Trophoblast cell (in vitro differentiated cells and primary cell): ENCODE measurements at regions not wholly inside any gene's neighbourhood (a gene's known extent, or its start where the extent isn't known, plus 50 kb on each side); places are given as distances from the start of the nearest gene placed in this dataset.

Experiments used
- DNase-seq, 2 donors: peaks; one replicate each; pipeline ENCODE4 v3.0.0-alpha.2; 2016
- H2AFZ ChIP-seq: 2 replicates; pipeline ENCODE4 v1.6.1; 2013; ENCODE audit warnings: low read length, moderate library complexity, mild to moderate bottlenecking; ENCODE audit not compliant: insufficient read depth, poor library complexity
- H2AK5ac ChIP-seq: 2 replicates; pipeline ENCODE4 v1.6.1; 2013; ENCODE audit warnings: mild to moderate bottlenecking, low read length
- H2BK120ac ChIP-seq: 2 replicates; pipeline ENCODE4 v1.6.1; 2013; ENCODE audit warnings: low read length, mild to moderate bottlenecking, moderate library complexity; ENCODE audit not compliant: insufficient read depth, poor library complexity
- H2BK12ac ChIP-seq: 2 replicates; pipeline ENCODE4 v1.6.1; 2013; ENCODE audit warnings: mild to moderate bottlenecking, low read length, moderate library complexity
- H2BK5ac ChIP-seq: 2 replicates; pipeline ENCODE4 v1.6.1; 2013; ENCODE audit warnings: low read length, low read depth, moderate library complexity, mild to moderate bottlenecking; ENCODE audit not compliant: poor library complexity
- H3K14ac ChIP-seq: 2 replicates; pipeline ENCODE4 v1.6.1; 2013; ENCODE audit warnings: mild to moderate bottlenecking, low read length
- H3K18ac ChIP-seq: 2 replicates; pipeline ENCODE4 v1.6.1; 2013; ENCODE audit warnings: mild to moderate bottlenecking, low read length
- H3K23ac ChIP-seq: 2 replicates; pipeline ENCODE4 v1.6.1; 2013; ENCODE audit warnings: low read length
- H3K27ac ChIP-seq: 2 replicates; pipeline ENCODE4 v1.5.1; 2013; ENCODE audit warnings: low read depth, mild to moderate bottlenecking, inconsistent platforms, low read length, moderate library complexity
- H3K27me3 ChIP-seq: 2 replicates; pipeline ENCODE4 v1.6.1; 2013; ENCODE audit warnings: inconsistent platforms, mild to moderate bottlenecking, low read length, moderate library complexity; ENCODE audit not compliant: insufficient read depth
- H3K36me3 ChIP-seq, 2 experiments: 1 replicate in 1 of 2; 2 replicates in 1 of 2; pipeline ENCODE4 v1.6.1; 2013; ENCODE audit warnings: low read length in 2 of 2, mild to moderate bottlenecking in 2 of 2, moderate library complexity in 1 of 2; ENCODE audit not compliant: insufficient read depth in 2 of 2, control insufficient read depth in 1 of 2
- H3K4ac ChIP-seq: 2 replicates; pipeline ENCODE4 v1.6.1; 2013; ENCODE audit warnings: low read depth, mild to moderate bottlenecking, low read length, moderate library complexity
- H3K4me1 ChIP-seq, 2 experiments: 1 replicate in 1 of 2; 2 replicates in 1 of 2; pipeline ENCODE4 v1.6.1; 2013; ENCODE audit warnings: low read length in 2 of 2, mild to moderate bottlenecking in 2 of 2, moderate library complexity in 1 of 2; ENCODE audit not compliant: insufficient read depth in 2 of 2, control insufficient read depth in 1 of 2
- H3K4me2 ChIP-seq: 2 replicates; pipeline ENCODE4 v1.6.1; 2013; ENCODE audit warnings: inconsistent platforms, mild to moderate bottlenecking, low read length, moderate library complexity
- H3K4me3 ChIP-seq: 2 replicates; pipeline ENCODE4 v1.5.1; 2013; ENCODE audit warnings: mild to moderate bottlenecking, low read depth, low read length, inconsistent platforms
- H3K79me1 ChIP-seq: one replicate; pipeline ENCODE4 v1.6.1; 2013; ENCODE audit warnings: low read length
- H3K79me2 ChIP-seq: 2 replicates; pipeline ENCODE4 v1.6.1; 2013; ENCODE audit warnings: low read length, mild to moderate bottlenecking; ENCODE audit not compliant: control insufficient read depth, insufficient read depth, poor library complexity
- H3K9ac ChIP-seq: 2 replicates; pipeline ENCODE4 v1.6.1; 2013; ENCODE audit warnings: mild to moderate bottlenecking, low read length
- H3K9me3 ChIP-seq: 2 replicates; pipeline ENCODE4 v1.6.1; 2013; ENCODE audit warnings: low read depth, mild to moderate bottlenecking, control low read depth, inconsistent platforms, low read length; ENCODE audit not compliant: insufficient read depth
- H4K12ac ChIP-seq: 2 replicates; pipeline ENCODE4 v1.6.1; 2013; ENCODE audit warnings: low read depth, mild to moderate bottlenecking, low read length, moderate library complexity
- H4K8ac ChIP-seq: 2 replicates; pipeline ENCODE4 v1.6.1; 2013; ENCODE audit warnings: low read depth, mild to moderate bottlenecking, low read length, moderate library complexity
- H4K91ac ChIP-seq: one replicate; pipeline ENCODE4 v1.6.1; 2013; ENCODE audit warnings: low read depth, mild to moderate bottlenecking, low read length, moderate library complexity
- whole genome bisulfite sequencing: extraction: QIAGEN DNeasy Blood & Tissue Kit; methylation state at CpG from one replicate; pipeline ENCODE4 v1.1.7; 2013; ENCODE audit warnings: missing lambda C conversion rate; ENCODE audit not compliant: insufficient read length, insufficient coverage; ENCODE audit errors: extremely low coverage; 5-methylcytosine and 5-hydroxymethylcytosine counted together

- H3K4me3 ChIP-seq = no peak overlapping the region
- H3K9ac ChIP-seq = no peak overlapping the region
- no peaks in the 10 kb centered on the region for H3K79me2 ChIP-seq
- H2BK5ac ChIP-seq = no peak overlapping the region
- H3K4ac ChIP-seq = no peak overlapping the region
- no peaks in the 10 kb centered on the region for H3K9me3 ChIP-seq
- no CpG with 5 or more reads among the region's 1 CpG for WGBS
- no peak overlapping the region for H3K23ac ChIP-seq
- no peak overlapping the region for H3K18ac ChIP-seq
- no peak overlapping the region for H2BK12ac ChIP-seq
- H3K36me3 ChIP-seq = no peaks in the 10 kb centered on the region
- no peaks in the 10 kb centered on the region for H3K27me3 ChIP-seq
- no peak overlapping the region for H3K27ac ChIP-seq
- H2AFZ ChIP-seq = no peak overlapping the region
- no peak overlapping the region for H2BK120ac ChIP-seq
- H2AK5ac ChIP-seq = no peak overlapping the region
- no peak overlapping the region for H4K91ac ChIP-seq
- H4K8ac ChIP-seq = no peak overlapping the region
- H3K79me1 ChIP-seq = no peaks in the 10 kb centered on the region
- no peak overlapping the region for H3K4me2 ChIP-seq
- DNase-seq = no peak
- H3K4me1 ChIP-seq = no peaks in the 10 kb centered on the region
- H4K12ac ChIP-seq = no peak overlapping the region
- no peak overlapping the region for H3K14ac ChIP-seq
These were observed 489.2 kb upstream of the LRRN3 start for GRCh38 chr7:110601710-110602109.

- DNase-seq = no peak
- Histone ChIP-seq H2BK5ac (no peak overlapping the region), H4K12ac (no peak overlapping the region), H2BK120ac (no peak overlapping the region), H4K8ac (no peak overlapping the region), H3K9ac (no peak overlapping the region), H3K4me2 (no peak overlapping the region), H3K79me2 (no peaks in the 10 kb centered on the region), H3K27ac (no peak overlapping the region), H3K4me1 (no peaks in the 10 kb centered on the region), H3K79me1 (no peaks in the 10 kb centered on the region), H3K36me3 (no peaks in the 10 kb centered on the region), H2BK12ac (no peak overlapping the region), H3K4me3 (no peak overlapping the region), H3K23ac (no peak overlapping the region), H3K27me3 (no peaks in the 10 kb centered on the region), H2AFZ (no peak overlapping the region), H3K14ac (no peak overlapping the region), H4K91ac (no peak overlapping the region), H3K4ac (no peak overlapping the region), H3K18ac (no peak overlapping the region), H2AK5ac (no peak overlapping the region), H3K9me3 (no peaks in the 10 kb centered on the region)
- WGBS = no CpG with 5 or more reads among the region's 4 CpGs
These were observed 486.7 kb upstream of the LRRN3 start for GRCh38 chr7:110604206-110604605.

- H2BK12ac ChIP-seq = no peak overlapping the region
- H3K79me2 ChIP-seq = no peaks in the 10 kb centered on the region
- no peaks in the 10 kb centered on the region for H3K36me3 ChIP-seq
- H3K14ac ChIP-seq = no peak overlapping the region
- no peaks in the 10 kb centered on the region for H3K4me1 ChIP-seq
- no peak overlapping the region for H3K23ac ChIP-seq
- no peak overlapping the region for H3K4me3 ChIP-seq
- H4K8ac ChIP-seq = no peak overlapping the region
- H3K4ac ChIP-seq = no peak overlapping the region
- no peak overlapping the region for H4K12ac ChIP-seq
- no peaks in the 10 kb centered on the region for H3K79me1 ChIP-seq
- H3K4me2 ChIP-seq = no peak overlapping the region
- H2BK120ac ChIP-seq = no peak overlapping the region
- H2AFZ ChIP-seq = no peak overlapping the region
- no peak overlapping the region for H3K18ac ChIP-seq
- H2AK5ac ChIP-seq = no peak overlapping the region
- no peak overlapping the region for H3K9ac ChIP-seq
- H3K27ac ChIP-seq = no peak overlapping the region
- H4K91ac ChIP-seq = no peak overlapping the region
- H3K27me3 ChIP-seq = no peaks in the 10 kb centered on the region
- no peak overlapping the region for H2BK5ac ChIP-seq
- H3K9me3 ChIP-seq = no peaks in the 10 kb centered on the region
- DNase-seq = no peak
These were observed 486.0 kb upstream of the LRRN3 start for GRCh38 chr7:110604885-110605284.

GRCh38 chr7:110607050-110607857, 483.7 kb upstream of the LRRN3 start:
- Histone ChIP-seq H4K91ac (no peak overlapping the region), H3K23ac (no peak overlapping the region), H3K27ac (no peak overlapping the region), H2AFZ (no peak overlapping the region), H3K79me2 (no peaks in the 10 kb centered on the region), H3K14ac (no peak overlapping the region), H3K4me2 (no peak overlapping the region), H4K8ac (no peak overlapping the region), H3K9me3 (no peaks in the 10 kb centered on the region), H3K79me1 (no peaks in the 10 kb centered on the region), H3K36me3 (no peaks in the 10 kb centered on the region), H3K4ac (no peak overlapping the region), H2AK5ac (no peak overlapping the region), H3K9ac (no peak overlapping the region), H2BK120ac (no peak overlapping the region), H3K4me1 (no peaks in the 10 kb centered on the region), H3K18ac (no peak overlapping the region), H4K12ac (no peak overlapping the region), H2BK5ac (no peak overlapping the region), H3K4me3 (no peak overlapping the region), H3K27me3 (no peaks in the 10 kb centered on the region), H2BK12ac (no peak overlapping the region)
- no CpG with 5 or more reads among the region's 4 CpGs for WGBS
- DNase-seq = no peak
